Dendritic cell treated with granulocyte-macrophage colony-stimulating factor and Interleukin-4, amounts not matched to agents 40 ng/mL and 50 ng/mL, for 4 days (primary cell): ENCODE measurements at regions not wholly inside any gene's neighbourhood (a gene's known extent, or its start where the extent isn't known, plus 50 kb on each side); places are given as distances from the start of the nearest gene placed in this dataset.

Experiments
- H3K27ac Mint-ChIP-seq: one replicate; pipeline ENCODE4 v1.8.0; 2022; ENCODE audit warnings: mild to moderate bottlenecking, mixed read lengths
- H3K27me3 Mint-ChIP-seq: one replicate; pipeline ENCODE4 v1.8.0; 2022; ENCODE audit warnings: mild to moderate bottlenecking, mixed read lengths
- H3K36me3 Mint-ChIP-seq: one replicate; pipeline ENCODE4 v1.8.0; 2022; ENCODE audit warnings: low read depth, mixed read lengths
- H3K4me1 Mint-ChIP-seq: one replicate; pipeline ENCODE4 v1.8.0; 2022; ENCODE audit warnings: low read depth, mixed read lengths
- H3K4me3 Mint-ChIP-seq: one replicate; pipeline ENCODE4 v1.8.0; 2022; ENCODE audit warnings: mild to moderate bottlenecking, moderate library complexity, mixed read lengths
- H3K9me3 Mint-ChIP-seq: one replicate; pipeline ENCODE4 v1.8.0; 2022; ENCODE audit warnings: mixed read lengths
- intact Hi-C: fragments of 100-400 bp; cut with micrococcal nuclease; formaldehyde crosslinking; loops from one replicate; pipeline ENCODE4 v1.15.0; 2022

- H3K4me3 Mint-ChIP-seq: no peak overlapping the region
- no peak overlapping the region for H3K27ac Mint-ChIP-seq
- intact Hi-C loops: no loop called here
- no peaks in the 10 kb centered on the region for H3K4me1 Mint-ChIP-seq
- peaks cover 3% of the 10 kb centered on the region for H3K27me3 Mint-ChIP-seq
- no peaks in the 10 kb centered on the region for H3K9me3 Mint-ChIP-seq
- H3K36me3 Mint-ChIP-seq: no peaks in the 10 kb centered on the region
These were observed 618.4 kb upstream of the USP24 start for GRCh38 chr1:55833529-55834091.

DNA sequence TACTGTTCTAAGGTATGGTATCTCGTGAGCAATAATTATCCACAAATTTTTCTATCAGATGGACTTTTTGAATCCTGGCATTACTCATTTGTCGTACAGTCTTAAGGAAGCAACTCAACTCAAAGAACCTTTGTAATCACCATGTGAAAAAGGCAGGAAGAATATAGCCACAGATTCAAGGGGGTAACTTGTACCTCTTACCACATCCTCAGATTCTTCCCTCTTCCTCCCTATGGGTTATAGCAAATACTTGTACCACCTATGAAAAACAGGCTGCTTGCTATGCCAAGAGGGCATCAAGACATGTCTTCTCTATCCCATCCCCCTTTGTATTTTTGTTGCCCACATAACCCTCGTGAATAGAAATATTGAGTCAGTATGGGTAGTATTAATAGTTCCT is 616.6 kb upstream of the USP24 start:
- H3K4me3 Mint-ChIP-seq: no peak overlapping the region
- no peaks in the 10 kb centered on the region for H3K4me1 Mint-ChIP-seq
- H3K9me3 Mint-ChIP-seq: no peaks in the 10 kb centered on the region
- no peaks in the 10 kb centered on the region for H3K36me3 Mint-ChIP-seq
- H3K27me3 Mint-ChIP-seq: peaks cover 3% of the 10 kb centered on the region
- intact Hi-C loops: no loop called here
- H3K27ac Mint-ChIP-seq: no peak overlapping the region

GRCh38 chr1:55828044-55828443 is 612.9 kb upstream of the USP24 start:
- H3K4me3 Mint-ChIP-seq: no peak overlapping the region
- H3K9me3 Mint-ChIP-seq: no peaks in the 10 kb centered on the region
- intact Hi-C loops: no loop called here
- H3K27me3 Mint-ChIP-seq: no peaks in the 10 kb centered on the region
- no peaks in the 10 kb centered on the region for H3K36me3 Mint-ChIP-seq
- no peaks in the 10 kb centered on the region for H3K4me1 Mint-ChIP-seq
- H3K27ac Mint-ChIP-seq: no peak overlapping the region

- H3K27ac Mint-ChIP-seq: no peak overlapping the region
- H3K9me3 Mint-ChIP-seq: no peaks in the 10 kb centered on the region
- no peaks in the 10 kb centered on the region for H3K36me3 Mint-ChIP-seq
- no peaks in the 10 kb centered on the region for H3K4me1 Mint-ChIP-seq
- no peak overlapping the region for H3K4me3 Mint-ChIP-seq
- H3K27me3 Mint-ChIP-seq: no peaks in the 10 kb centered on the region
- intact Hi-C loops: no loop called here
These were observed 612.2 kb upstream of the USP24 start for GRCh38 chr1:55827350-55827749.

GRCh38 chr1:55826381-55827080 is 611.4 kb upstream of the USP24 start:
- no peaks in the 10 kb centered on the region for H3K4me1 Mint-ChIP-seq
- H3K36me3 Mint-ChIP-seq: no peaks in the 10 kb centered on the region
- no peak overlapping the region for H3K27ac Mint-ChIP-seq
- no peak overlapping the region for H3K4me3 Mint-ChIP-seq
- intact Hi-C loops: no loop called here
- H3K9me3 Mint-ChIP-seq: no peaks in the 10 kb centered on the region
- no peaks in the 10 kb centered on the region for H3K27me3 Mint-ChIP-seq

DNA sequence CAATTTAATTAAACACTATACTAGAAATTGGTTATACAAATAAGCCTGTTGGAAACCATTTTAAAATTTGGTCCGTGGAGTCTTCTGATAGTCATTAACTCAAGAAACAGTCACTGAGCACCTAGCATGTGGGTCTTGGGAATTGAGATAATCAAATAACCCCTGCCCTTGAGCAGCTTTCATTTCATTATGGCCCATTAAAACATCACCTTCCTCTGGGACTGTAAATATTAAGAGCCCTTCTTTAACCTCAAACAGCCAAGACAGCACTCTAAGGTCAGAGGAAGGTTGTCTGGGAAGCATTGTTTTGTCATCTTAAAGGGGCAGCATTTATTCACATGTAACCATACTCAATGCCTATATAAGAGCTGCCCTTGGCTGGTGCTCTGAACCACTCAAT is 610.3 kb upstream of the USP24 start:
- H3K27ac Mint-ChIP-seq: no peak overlapping the region
- intact Hi-C loops: no loop called here
- H3K4me1 Mint-ChIP-seq: no peaks in the 10 kb centered on the region
- no peak overlapping the region for H3K4me3 Mint-ChIP-seq
- no peaks in the 10 kb centered on the region for H3K9me3 Mint-ChIP-seq
- H3K27me3 Mint-ChIP-seq: no peaks in the 10 kb centered on the region
- H3K36me3 Mint-ChIP-seq: no peaks in the 10 kb centered on the region

DNA sequence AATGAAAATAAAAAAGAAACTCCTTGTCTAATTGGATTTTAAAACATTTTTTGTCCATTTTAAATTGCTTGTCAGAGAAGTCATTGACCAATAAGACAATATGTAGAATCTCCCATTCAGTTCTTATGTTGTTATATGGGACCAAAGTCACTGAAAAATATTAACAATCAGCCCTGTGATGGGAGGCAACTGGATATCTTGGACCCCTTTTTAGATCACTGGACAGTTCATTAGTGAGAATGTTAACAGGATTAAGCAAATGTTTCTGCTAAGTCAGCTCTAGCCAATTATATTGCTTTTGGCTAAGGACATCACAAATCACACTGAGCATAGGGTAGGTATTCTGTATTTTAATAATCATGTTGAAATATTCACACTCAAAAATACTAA is 609.1 kb upstream of the USP24 start:
- no peaks in the 10 kb centered on the region for H3K27me3 Mint-ChIP-seq
- H3K4me3 Mint-ChIP-seq: no peak overlapping the region

DNA sequence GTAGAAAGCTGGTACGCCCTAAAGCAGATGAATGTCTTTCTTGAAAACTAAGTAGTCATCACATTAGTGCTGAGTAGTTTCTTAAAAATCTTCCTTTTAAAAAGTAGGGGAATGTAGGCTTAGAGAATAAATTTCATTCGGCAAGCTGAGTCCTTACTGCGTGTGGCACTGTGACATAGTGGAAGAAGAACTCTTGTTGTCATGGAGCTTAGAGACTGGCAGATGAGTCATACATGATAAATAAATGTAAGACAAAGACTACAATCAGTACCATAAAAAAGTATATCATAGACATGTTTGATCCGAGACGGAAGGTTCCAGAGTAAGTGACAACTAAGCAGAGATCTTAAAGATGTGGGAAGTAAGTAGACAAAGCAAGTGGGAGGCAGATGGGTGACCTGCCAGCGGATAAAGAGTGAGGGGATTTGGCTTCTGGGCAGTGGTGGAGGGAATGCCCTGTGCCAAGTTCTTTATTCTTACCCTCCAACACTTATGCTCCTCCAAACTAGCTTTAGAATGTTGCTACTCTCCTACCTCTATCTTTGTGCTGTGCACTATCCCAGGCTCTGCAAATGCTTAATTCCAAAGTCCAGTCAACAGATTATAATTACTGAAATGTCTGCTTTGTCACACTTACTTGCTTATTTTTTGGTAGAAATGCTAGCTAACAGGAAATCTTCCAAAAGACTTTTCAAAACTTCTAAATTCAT is 608.5 kb upstream of the USP24 start:
- H3K9me3 Mint-ChIP-seq: no peaks in the 10 kb centered on the region
- intact Hi-C loops: no loop called here

More for the DNA sequence above, 609.1 kb upstream of the USP24 start:
- no peak overlapping the region for H3K27ac Mint-ChIP-seq
- no peaks in the 10 kb centered on the region for H3K9me3 Mint-ChIP-seq
- intact Hi-C loops: no loop called here
- no peaks in the 10 kb centered on the region for H3K4me1 Mint-ChIP-seq
- no peaks in the 10 kb centered on the region for H3K36me3 Mint-ChIP-seq

DNA sequence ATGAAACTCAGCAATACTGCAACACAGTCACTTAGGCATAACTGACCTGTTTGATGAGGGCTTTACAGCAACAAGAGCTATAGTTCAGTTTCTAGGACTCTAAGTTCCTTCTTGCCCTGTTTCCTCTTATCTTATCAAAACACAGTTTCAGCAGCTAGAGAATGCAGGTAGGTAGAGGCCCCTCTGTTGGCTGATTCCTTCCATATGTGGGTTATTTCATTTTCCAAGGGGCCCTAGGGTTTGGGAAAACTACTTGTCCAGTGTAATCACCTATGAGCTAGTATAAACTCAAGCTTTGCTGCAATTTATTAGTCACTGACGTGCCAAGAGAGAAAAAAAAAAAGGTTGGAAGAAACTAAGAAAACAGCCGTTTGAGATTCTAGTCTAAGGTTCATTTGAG is 607.7 kb upstream of the USP24 start:
- intact Hi-C loops: no loop called here
- H3K27me3 Mint-ChIP-seq: no peaks in the 10 kb centered on the region
- no peaks in the 10 kb centered on the region for H3K4me1 Mint-ChIP-seq
- H3K27ac Mint-ChIP-seq: no peak overlapping the region
- H3K36me3 Mint-ChIP-seq: no peaks in the 10 kb centered on the region
- no peak overlapping the region for H3K4me3 Mint-ChIP-seq
- no peaks in the 10 kb centered on the region for H3K9me3 Mint-ChIP-seq

More for the DNA sequence above, 608.5 kb upstream of the USP24 start:
- H3K4me1 Mint-ChIP-seq: no peaks in the 10 kb centered on the region
- no peak overlapping the region for H3K4me3 Mint-ChIP-seq
- H3K27ac Mint-ChIP-seq: no peak overlapping the region
- H3K36me3 Mint-ChIP-seq: no peaks in the 10 kb centered on the region
- no peaks in the 10 kb centered on the region for H3K27me3 Mint-ChIP-seq

DNA sequence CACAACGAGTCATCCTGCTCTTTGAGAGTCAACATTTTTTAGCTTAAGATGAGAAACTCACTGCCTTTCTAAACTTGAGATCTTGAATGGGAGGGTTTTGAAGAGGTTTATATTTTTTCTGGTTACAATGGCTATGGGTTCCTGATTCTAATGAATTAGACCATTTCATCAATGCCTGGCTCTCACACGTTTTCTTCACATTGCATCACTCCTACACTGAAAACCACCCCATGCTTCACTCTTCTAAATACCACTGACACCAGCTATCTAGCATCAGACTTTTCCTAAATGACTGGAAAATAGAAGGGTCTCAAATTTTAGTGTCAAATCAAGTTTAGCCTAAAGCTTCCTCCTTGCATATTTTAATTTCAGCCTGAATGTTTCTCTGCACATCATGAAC is 606.1 kb upstream of the USP24 start:
- H3K36me3 Mint-ChIP-seq: no peaks in the 10 kb centered on the region
- no peaks in the 10 kb centered on the region for H3K9me3 Mint-ChIP-seq
- H3K4me1 Mint-ChIP-seq: no peaks in the 10 kb centered on the region
- H3K27me3 Mint-ChIP-seq: no peaks in the 10 kb centered on the region
- intact Hi-C loops: no loop called here
- H3K4me3 Mint-ChIP-seq: no peak overlapping the region
- no peak overlapping the region for H3K27ac Mint-ChIP-seq

DNA sequence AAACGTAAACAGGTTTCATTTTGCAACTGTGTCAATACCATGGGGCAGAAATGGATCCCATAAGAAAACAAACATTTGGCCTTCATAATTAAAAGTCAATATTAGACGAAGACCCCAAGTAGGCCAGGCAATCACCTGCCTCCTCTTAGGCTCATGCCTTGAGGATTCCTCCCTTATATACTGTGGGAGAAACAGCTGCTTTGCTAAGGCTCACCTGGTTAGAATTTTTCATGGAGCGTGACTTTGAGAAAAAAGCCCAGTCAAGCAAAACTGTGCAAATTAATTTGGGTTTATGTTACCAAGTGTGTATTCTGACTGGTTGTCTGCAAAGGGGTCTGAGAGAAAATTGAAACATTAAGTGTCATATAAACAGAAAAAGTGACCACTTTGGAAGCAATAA is 605.3 kb upstream of the USP24 start:
- Mint-ChIP-seq H3K36me3 (no peaks in the 10 kb centered on the region), H3K27ac (no peak overlapping the region), H3K4me1 (no peaks in the 10 kb centered on the region), H3K9me3 (no peaks in the 10 kb centered on the region), H3K27me3 (no peaks in the 10 kb centered on the region), H3K4me3 (no peak overlapping the region)
- intact Hi-C loops: no loop called here

GRCh38 chr1:55819011-55819410 is 603.8 kb upstream of the USP24 start:
- H3K9me3 Mint-ChIP-seq: no peaks in the 10 kb centered on the region
- H3K4me1 Mint-ChIP-seq: no peaks in the 10 kb centered on the region
- no peak overlapping the region for H3K27ac Mint-ChIP-seq
- H3K4me3 Mint-ChIP-seq: no peak overlapping the region
- intact Hi-C loops: no loop called here
- H3K36me3 Mint-ChIP-seq: no peaks in the 10 kb centered on the region
- no peaks in the 10 kb centered on the region for H3K27me3 Mint-ChIP-seq

DNA sequence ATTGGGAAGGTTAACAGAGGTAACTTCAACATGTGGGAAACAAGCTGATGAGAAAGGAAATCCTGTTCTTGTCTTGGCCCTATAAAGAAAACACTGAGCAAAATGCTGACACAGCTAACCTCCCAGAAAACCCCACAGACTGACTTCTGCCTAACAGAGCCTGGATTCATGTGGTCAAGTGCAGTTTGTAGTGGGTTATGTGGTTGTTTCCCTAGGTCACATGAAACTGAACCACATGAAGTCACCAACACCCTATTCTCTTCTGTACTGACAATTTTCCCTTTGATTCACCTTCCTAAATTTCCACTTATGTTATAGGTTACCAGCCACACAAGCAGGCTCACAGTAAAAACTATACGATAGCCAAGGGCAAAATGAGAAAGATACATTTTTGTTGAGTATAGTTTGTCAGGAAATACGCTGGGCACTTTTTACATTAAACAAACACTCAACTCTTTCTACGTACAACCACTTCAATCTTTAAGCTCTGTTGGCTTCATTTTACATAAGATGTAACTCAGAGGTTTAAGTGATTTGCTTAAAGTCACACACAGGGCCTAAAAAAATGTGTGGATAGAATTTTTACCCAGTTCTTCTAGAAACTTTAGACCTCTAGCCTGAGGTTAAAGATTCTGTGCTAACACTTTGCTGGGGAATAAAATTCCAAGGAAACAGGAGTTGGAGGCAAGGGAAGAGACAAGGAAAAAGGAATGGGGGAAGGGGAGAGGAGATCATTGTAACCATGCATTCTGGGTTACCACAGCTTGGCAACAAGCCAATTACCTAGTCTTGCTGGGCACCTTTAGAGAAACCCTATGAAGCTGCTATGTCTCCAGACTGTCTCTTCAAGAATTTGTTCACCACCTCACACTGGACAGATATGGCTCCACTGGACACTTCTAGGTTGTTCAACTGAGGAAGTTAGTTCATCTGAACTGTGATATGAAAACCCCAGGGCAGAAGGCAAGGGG is 601.6 kb upstream of the USP24 start:
- Mint-ChIP-seq H3K36me3 (no peaks in the 10 kb centered on the region), H3K4me1 (no peaks in the 10 kb centered on the region), H3K27ac (no peak overlapping the region), H3K27me3 (no peaks in the 10 kb centered on the region), H3K9me3 (no peaks in the 10 kb centered on the region), H3K4me3 (no peak overlapping the region)
- intact Hi-C loops: no loop called here
